HG03442 (cell line): ENCODE measurements at regions not wholly inside any gene's neighbourhood (a gene's known extent, or its start where the extent isn't known, plus 50 kb on each side); places are given as distances from the start of the nearest gene placed in this dataset.
"Not testable (repeated sequence)": the region's sequence is repeated elsewhere in the genome, so short reads cannot be mapped to it uniquely, and the experiment has no call there.

Experiments
- ATAC-seq: cut with Tn5 transposase; IDR thresholded peaks from one replicate; pipeline ENCODE4 v1.9.1; 2021; ENCODE audit warnings: mild to moderate bottlenecking, moderate library complexity; ENCODE audit not compliant: unreplicated experiment

DNA sequence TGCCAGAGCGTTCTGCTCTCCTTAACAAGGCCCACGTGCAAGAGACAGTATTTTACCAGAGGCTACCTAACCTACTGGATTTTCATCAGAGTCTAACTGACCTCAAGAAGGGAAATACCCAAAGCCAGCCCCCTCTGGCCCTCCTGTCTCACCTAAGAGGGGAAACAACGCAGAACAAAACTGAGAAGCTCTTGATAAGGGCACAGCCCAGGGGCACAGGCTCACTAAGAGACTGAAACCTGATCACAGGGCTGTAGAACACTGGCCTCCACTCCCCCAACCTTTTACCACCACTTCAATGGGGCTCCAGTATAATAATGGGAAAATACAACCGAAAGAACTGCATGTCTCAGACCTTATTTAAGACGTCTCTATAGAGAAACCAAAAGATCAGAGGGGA lies 449.5 kb upstream of the CAMK1G start:
- peak; percentile 71 for ATAC-seq

DNA sequence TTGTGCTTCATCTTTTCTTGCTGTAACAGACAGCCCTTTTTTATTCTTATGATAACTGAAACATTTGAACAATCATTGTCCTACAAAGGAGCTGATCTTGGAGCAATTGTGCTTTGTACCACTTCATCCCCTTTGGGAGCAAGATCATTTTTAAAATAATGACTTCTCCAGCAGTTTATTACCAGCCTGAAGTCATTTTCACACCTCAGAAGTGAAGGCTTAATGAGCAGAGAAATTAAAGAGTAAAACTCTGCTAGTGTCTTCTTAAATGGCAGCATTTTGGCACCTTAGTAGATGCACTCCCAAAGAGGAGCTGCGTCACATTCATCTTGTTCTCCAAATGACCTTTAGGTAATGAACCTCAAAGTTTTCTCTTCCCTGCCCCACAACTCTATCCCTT lies 439.6 kb upstream of the CAMK1G start:
- no peak for ATAC-seq

- ATAC-seq, result no peak
Measured at GRCh38 chr1:209150114-209150513, 433.4 kb upstream of the CAMK1G start.

GRCh38 chr1:209153411-209153810 lies 430.1 kb upstream of the CAMK1G start:
- ATAC-seq, result no peak

GRCh38 chr1:209154912-209155311 lies 428.6 kb upstream of the CAMK1G start:
- ATAC-seq, result no peak

GRCh38 chr1:209155546-209155945 lies 428.0 kb upstream of the CAMK1G start:
- no peak for ATAC-seq

DNA sequence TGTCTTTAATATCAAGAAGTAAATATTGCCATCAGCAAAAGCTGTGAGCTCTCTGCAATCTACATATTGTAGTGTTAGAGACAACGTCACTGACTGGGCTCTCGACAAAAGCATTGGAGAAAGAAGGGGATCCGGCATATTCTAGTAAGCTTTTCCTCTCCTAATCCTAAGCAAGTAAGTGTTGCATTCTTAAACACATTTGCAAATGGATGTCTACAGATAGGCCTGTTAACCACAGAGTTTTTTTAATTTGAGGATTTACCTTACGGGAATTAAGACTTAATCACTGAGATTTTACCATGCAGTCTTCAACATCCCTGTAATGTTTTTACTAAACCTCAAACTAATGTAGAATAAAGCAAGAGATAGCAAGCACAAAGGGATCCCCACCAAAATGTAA lies 426.5 kb upstream of the CAMK1G start:
- ATAC-seq, result no peak

GRCh38 chr1:209157546-209158249 lies 425.8 kb upstream of the CAMK1G start:
- ATAC-seq, result no peak

GRCh38 chr1:209158851-209159250 lies 424.7 kb upstream of the CAMK1G start:
- ATAC-seq, result no peak

DNA sequence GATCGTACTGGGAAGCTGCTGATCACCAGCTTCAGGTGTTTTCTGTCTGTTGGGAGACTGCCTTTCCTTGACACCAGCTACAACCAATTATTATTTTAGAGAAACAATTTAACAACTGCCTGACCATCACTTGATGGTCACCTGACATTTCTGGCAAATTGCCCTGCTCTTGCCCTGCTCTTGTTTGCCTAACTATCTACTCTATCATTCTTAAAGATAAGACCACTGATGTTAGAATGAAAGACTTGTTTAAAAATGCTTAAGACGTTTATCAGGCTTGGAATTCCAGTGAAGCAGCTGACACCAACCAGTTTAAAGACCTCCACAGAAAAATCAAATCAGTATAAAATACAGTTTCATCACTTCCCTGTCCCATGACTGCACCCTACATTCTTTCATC lies 423.3 kb upstream of the CAMK1G start:
- ATAC-seq, result no peak

GRCh38 chr1:209162651-209163050 lies 420.9 kb upstream of the CAMK1G start:
- no peak for ATAC-seq

DNA sequence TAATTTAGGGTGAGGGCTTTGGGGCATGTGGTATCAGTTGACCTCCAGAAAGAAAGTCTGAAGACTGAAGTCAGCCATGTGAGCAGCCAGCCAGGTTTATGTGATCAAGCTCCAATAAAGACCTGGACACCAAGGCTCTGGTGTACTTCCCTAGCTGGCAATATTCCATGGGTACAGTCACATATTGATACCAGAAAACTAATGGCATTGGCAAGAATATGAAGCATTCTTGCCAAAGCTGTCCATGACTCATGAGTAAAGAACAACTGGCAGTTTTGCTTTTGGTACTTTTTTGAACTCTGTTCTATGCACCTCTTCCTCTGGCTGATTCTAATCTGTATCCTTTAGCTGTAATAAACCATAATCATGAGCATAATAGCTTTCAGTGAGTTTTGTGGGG lies 415.3 kb upstream of the CAMK1G start:
- no peak for ATAC-seq

DNA sequence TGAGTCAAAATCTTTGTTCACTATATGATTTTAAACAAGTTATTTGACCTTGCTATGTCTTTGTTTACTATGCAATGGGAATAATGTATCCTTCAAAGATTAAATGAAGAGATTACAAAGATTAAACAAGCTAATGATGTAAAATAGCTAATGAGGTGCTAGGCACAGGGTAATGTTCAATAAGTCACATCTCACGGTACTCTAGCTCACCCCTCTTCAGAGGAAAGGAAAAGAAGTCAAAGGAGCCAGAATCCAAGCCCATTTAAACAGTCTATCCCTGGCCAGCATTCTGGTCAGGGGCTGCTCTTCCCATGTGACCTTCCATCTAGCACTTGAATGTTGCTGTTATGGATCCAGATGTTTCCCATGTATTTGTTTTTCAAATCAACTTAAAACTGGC lies 412.4 kb upstream of the CAMK1G start:
- ATAC-seq, result no peak

GRCh38 chr1:209172286-209172685 lies 411.2 kb upstream of the CAMK1G start:
- no peak for ATAC-seq

DNA sequence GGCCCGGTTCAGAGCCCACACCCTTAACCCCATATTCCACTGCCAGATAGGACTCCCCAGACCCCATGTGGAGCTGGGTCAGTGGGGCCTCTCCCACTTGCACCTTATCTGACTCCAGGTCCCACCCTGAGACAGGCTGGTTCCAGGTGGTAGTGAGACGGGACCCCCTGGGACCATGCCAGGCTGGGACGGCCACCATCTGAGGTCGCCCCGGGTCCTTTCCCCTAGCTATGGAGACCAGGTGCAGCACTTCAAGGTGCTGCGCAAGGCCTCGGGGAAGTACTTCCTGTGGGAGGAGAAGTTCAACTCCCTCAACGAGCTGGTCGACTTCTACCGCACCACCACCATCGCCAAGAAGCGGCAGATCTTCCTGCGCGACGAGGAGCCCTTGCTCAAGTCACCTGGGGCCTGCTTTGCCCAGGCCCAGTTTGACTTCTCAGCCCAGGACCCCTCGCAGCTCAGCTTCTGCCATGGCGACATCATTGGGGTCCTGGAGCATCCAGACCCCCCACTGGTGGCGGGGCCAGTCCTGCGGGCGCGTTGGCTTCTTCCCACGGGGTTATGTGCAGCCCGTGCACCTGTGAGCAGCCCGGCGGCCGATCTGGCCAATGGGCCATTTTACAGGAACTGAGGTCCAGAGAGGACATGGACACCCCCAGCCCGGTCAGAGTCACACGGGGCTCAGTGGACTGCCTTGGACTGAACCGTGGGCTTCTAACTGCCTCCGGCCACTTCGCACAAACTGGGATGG lies 410.5 kb upstream of the CAMK1G start:
- ATAC-seq, result not testable (repeated sequence)

- ATAC-seq, result not testable (repeated sequence)
Measured at GRCh38 chr1:209173796-209174195, 409.7 kb upstream of the CAMK1G start.

GRCh38 chr1:209176866-209177430 lies 406.6 kb upstream of the CAMK1G start:
- no peak for ATAC-seq

- ATAC-seq, result no peak
Measured at GRCh38 chr1:209183195-209183594, 400.3 kb upstream of the CAMK1G start.

DNA sequence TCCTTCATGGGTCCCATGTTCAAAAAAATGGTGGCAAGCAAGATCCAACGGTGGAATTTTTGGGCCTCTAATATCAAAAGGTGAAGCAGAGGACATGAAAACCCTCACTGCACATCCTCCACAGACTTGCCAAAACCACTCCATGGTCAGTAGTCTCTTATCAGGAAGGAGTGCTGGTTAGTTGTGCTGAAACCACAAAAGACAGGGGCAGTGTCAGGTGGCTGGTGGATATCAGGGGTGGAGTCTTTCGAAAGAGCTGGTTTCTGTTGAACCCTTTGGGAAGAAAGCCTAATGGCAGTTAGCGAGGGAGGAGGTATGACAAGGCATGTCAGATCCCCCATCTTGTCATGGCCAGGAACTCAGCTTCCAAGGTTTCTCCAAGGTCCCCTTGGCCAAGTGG lies 395.9 kb upstream of the CAMK1G start:
- ATAC-seq, result no peak

DNA sequence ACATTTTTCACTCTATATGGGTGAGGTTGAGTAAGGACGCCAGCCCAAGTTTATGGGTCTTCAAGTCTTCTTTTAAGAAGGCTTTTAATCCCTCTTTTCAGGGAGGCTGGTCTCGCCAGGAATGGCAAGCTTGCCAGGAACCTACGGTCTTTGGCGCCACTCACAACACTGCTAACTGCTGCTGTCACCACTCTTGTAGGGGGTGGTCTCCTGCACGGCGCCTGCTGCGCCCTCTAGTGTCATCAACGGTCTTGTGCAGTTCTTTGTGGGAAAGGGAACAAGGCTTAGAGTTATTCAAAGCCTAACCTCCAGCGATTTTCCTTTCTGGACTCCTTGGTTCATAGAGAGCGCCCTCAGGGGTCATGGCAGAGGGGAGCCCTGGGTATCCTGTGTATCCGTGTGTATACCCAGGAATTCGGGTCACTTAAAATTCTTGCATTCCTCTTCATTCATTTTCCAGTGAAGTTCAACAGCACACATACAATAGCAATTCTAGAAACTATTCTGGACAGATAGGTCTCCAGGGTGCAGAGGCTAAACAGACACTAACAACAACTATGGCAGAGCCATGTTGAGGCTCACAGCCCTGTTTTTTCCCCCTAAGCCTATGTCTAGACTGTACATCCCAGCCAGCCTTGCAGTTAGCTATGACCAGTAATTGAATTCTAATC lies 392.8 kb upstream of the CAMK1G start:
- peak; percentile 95 for ATAC-seq

DNA sequence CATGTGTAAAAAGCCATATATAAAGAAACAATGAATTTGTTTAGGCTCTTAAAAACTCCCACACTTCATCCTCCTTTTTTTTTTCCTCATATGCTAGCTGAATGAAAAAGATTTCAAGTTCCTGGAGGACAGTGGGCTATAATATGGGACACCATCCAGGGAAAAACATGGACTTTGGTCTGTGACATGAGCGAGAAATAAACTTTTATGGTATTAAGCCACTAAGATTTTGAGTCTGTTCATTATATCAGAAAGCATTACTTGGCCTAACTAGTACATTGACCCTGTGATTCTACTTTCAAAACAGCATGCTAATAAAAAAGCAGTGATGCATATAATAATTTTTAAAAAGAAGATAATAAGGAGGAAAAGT lies 392.3 kb upstream of the CAMK1G start:
- ATAC-seq, result no peak

GRCh38 chr1:209196140-209196539 lies 387.4 kb upstream of the CAMK1G start:
- no peak for ATAC-seq
